ENCODE measurements at regions not wholly inside any gene's neighbourhood (a gene's known extent, or its start where the extent isn't known, plus 50 kb on each side); places are given as distances from the start of the nearest gene placed in this dataset.

- peak; percentile 37 for ATAC-seq (ENCODE audit: low FRiP score)
- no peak for TF ChIP-seq CTCF (IDR thresholded peaks at IDR 0.05)
- DNase-seq (ENCODE audit: low spot score) = no peak
Observed at GRCh38 chr3:18295171-18295920, 129.8 kb downstream of the SATB1 start.

GRCh38 chr3:18290157-18290556 lies 135.0 kb downstream of the SATB1 start:
- ATAC-seq (ENCODE audit: low FRiP score) (no peak), DNase-seq (ENCODE audit: low spot score) (no peak)
- no peak for TF ChIP-seq CTCF (IDR thresholded peaks at IDR 0.05)

GRCh38 chr3:18288243-18288642 lies 136.9 kb downstream of the SATB1 start:
- ATAC-seq (ENCODE audit: low FRiP score) = no peak
- no peak for DNase-seq (ENCODE audit: low spot score)

GRCh38 chr3:18284716-18285115 lies 140.4 kb downstream of the SATB1 start:
- ATAC-seq (ENCODE audit: low FRiP score) (no peak), DNase-seq (ENCODE audit: low spot score) (no peak)
- TF ChIP-seq CTCF (IDR thresholded peaks at IDR 0.05) = no peak

More at GRCh38 chr3:18288243-18288642, 136.9 kb downstream of the SATB1 start:
- no peak for TF ChIP-seq CTCF (IDR thresholded peaks at IDR 0.05)

- no peak for TF ChIP-seq CTCF (IDR thresholded peaks at IDR 0.05)
- ATAC-seq (ENCODE audit: low FRiP score) (no peak), DNase-seq (ENCODE audit: low spot score) (no peak)
Observed at GRCh38 chr3:18283680-18284079, 141.5 kb downstream of the SATB1 start.

- DNase-seq (ENCODE audit: low spot score) = no peak
- no peak for ATAC-seq (ENCODE audit: low FRiP score)
- TF ChIP-seq CTCF (IDR thresholded peaks at IDR 0.05) = no peak
Observed at GRCh38 chr3:18282507-18282906, 142.6 kb downstream of the SATB1 start.

- ATAC-seq (ENCODE audit: low FRiP score) (no peak), DNase-seq (ENCODE audit: low spot score) (no peak)
- no peak for TF ChIP-seq CTCF (IDR thresholded peaks at IDR 0.05)
Observed at GRCh38 chr3:18279226-18279737, 145.9 kb downstream of the SATB1 start.
